ENCODE measurements at regions not wholly inside any gene's neighbourhood (a gene's known extent, or its start where the extent isn't known, plus 50 kb on each side); places are given as distances from the start of the nearest gene placed in this dataset.

DNA sequence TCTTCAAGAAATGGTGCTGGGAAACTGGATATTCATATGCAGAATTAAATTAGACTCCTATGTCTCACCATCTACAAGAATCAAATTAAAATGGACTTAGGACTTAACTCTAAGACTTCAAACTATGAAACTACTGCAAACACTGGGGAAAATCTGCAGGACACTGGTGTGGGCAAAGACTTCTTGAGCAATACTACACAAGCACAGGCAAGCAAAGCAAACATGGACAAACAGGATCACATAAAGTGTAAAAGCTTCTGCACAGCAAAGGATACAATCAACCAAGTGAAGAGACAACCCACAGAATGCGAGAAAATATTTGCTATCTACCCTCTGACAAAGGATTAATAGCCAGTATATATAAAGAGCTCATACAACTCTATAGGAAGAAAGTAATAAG lies 1161.1 kb upstream of the CITED2 start:
- Mint-ChIP-seq H3K4me1 (ENCODE audit: unreplicated experiment) (peaks cover 44% of the 10 kb centered on the region), H3K27me3 (ENCODE audit: unreplicated experiment) (no peaks in the 10 kb centered on the region), H3K27ac (ENCODE audit: unreplicated experiment) (peak overlapping the region; percentile 46), H3K4me3 (ENCODE audit: unreplicated experiment) (no peak overlapping the region), H3K9me3 (ENCODE audit: unreplicated experiment) (peaks cover 27% of the 10 kb centered on the region), H3K36me3 (ENCODE audit: unreplicated experiment) (peaks cover 20% of the 10 kb centered on the region)
- TF ChIP-seq, protein P1, sequence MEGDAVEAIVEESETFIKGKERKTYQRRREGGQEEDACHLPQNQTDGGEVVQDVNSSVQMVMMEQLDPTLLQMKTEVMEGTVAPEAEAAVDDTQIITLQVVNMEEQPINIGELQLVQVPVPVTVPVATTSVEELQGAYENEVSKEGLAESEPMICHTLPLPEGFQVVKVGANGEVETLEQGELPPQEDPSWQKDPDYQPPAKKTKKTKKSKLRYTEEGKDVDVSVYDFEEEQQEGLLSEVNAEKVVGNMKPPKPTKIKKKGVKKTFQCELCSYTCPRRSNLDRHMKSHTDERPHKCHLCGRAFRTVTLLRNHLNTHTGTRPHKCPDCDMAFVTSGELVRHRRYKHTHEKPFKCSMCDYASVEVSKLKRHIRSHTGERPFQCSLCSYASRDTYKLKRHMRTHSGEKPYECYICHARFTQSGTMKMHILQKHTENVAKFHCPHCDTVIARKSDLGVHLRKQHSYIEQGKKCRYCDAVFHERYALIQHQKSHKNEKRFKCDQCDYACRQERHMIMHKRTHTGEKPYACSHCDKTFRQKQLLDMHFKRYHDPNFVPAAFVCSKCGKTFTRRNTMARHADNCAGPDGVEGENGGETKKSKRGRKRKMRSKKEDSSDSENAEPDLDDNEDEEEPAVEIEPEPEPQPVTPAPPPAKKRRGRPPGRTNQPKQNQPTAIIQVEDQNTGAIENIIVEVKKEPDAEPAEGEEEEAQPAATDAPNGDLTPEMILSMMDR (IDR thresholded peaks at IDR 0.05): no peak
- DNase-seq (ENCODE audit: extremely low spot score, unreplicated experiment): no peak

DNA sequence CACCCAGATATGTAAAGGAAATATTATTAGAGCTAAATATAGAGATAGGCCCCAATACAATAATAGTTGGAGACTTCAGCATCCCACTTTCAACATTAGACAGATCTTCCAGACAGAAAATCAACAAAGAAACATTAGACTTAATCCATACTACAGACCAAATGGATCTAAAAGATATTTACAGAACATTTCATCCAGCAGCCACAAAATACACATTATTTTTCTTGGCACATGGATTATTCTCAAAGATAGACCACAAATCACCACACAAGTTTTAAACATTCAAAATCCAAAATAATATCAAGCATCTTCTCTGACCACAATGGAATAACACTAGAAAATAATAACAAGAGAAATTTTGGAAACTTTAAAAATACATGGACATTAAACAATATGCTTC lies 1159.1 kb upstream of the CITED2 start:
- peaks cover 20% of the 10 kb centered on the region for H3K36me3 Mint-ChIP-seq (ENCODE audit: unreplicated experiment)
- no peaks in the 10 kb centered on the region for H3K27me3 Mint-ChIP-seq (ENCODE audit: unreplicated experiment)
- no peak overlapping the region for H3K4me3 Mint-ChIP-seq (ENCODE audit: unreplicated experiment)
- TF ChIP-seq, protein P1 (IDR thresholded peaks at IDR 0.05): no peak
- peak overlapping the region; percentile 67 for H3K27ac Mint-ChIP-seq (ENCODE audit: unreplicated experiment)
- H3K4me1 Mint-ChIP-seq (ENCODE audit: unreplicated experiment): peaks cover 37% of the 10 kb centered on the region
- DNase-seq (ENCODE audit: extremely low spot score, unreplicated experiment): no peak
- peaks cover 36% of the 10 kb centered on the region for H3K9me3 Mint-ChIP-seq (ENCODE audit: unreplicated experiment)

- Mint-ChIP-seq H3K9me3 (ENCODE audit: unreplicated experiment) (peaks cover 11% of the 10 kb centered on the region), H3K4me3 (ENCODE audit: unreplicated experiment) (no peak overlapping the region), H3K27me3 (ENCODE audit: unreplicated experiment) (no peaks in the 10 kb centered on the region), H3K27ac (ENCODE audit: unreplicated experiment) (no peak overlapping the region), H3K36me3 (ENCODE audit: unreplicated experiment) (peaks cover 4% of the 10 kb centered on the region), H3K4me1 (ENCODE audit: unreplicated experiment) (peaks cover 11% of the 10 kb centered on the region)
- no peak for DNase-seq (ENCODE audit: extremely low spot score, unreplicated experiment)
- TF ChIP-seq, protein P1 (IDR thresholded peaks at IDR 0.05): no peak
Measured at GRCh38 chr6:140504776-140505175, 1130.3 kb upstream of the CITED2 start.

DNA sequence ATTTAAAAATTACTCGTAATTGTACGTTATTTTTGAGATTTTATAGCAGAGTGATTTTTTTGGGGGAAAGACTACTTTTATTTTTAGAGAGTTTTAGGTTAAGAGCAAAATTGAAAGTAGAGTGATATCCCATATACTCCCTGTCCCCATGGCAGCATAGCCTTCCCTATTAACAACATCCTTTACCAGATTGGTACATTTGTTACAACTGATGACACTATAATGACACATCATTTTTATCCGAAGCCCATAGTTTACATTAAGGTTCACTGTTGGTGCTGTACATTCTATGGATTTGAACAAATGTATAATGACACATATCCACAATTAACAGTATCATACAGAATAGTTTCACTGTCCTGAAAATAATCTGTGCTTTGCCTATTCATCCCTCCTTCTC lies 1126.4 kb upstream of the CITED2 start:
- TF ChIP-seq, protein P1 (IDR thresholded peaks at IDR 0.05): no peak
- Mint-ChIP-seq H3K4me3 (ENCODE audit: unreplicated experiment) (no peak overlapping the region), H3K4me1 (ENCODE audit: unreplicated experiment) (peaks cover 18% of the 10 kb centered on the region), H3K9me3 (ENCODE audit: unreplicated experiment) (peaks cover 11% of the 10 kb centered on the region), H3K27me3 (ENCODE audit: unreplicated experiment) (no peaks in the 10 kb centered on the region), H3K27ac (ENCODE audit: unreplicated experiment) (no peak overlapping the region), H3K36me3 (ENCODE audit: unreplicated experiment) (peaks cover 8% of the 10 kb centered on the region)
- DNase-seq (ENCODE audit: extremely low spot score, unreplicated experiment): no peak

GRCh38 chr6:140499607-140500006 lies 1125.2 kb upstream of the CITED2 start:
- Mint-ChIP-seq H3K36me3 (ENCODE audit: unreplicated experiment) (peaks cover 8% of the 10 kb centered on the region), H3K27me3 (ENCODE audit: unreplicated experiment) (no peaks in the 10 kb centered on the region), H3K27ac (ENCODE audit: unreplicated experiment) (peak overlapping the region; percentile 35), H3K9me3 (ENCODE audit: unreplicated experiment) (no peaks in the 10 kb centered on the region), H3K4me1 (ENCODE audit: unreplicated experiment) (peaks cover 21% of the 10 kb centered on the region), H3K4me3 (ENCODE audit: unreplicated experiment) (no peak overlapping the region)
- TF ChIP-seq, protein P1 (IDR thresholded peaks at IDR 0.05): no peak
- no peak for DNase-seq (ENCODE audit: extremely low spot score, unreplicated experiment)

Data from osteocyte (in vitro differentiated cells).